Effector memory CD8-positive, alpha-beta T cell (primary cell): ENCODE measurements at regions not wholly inside any gene's neighbourhood (a gene's known extent, or its start where the extent isn't known, plus 50 kb on each side); places are given as distances from the start of the nearest gene placed in this dataset.

Source experiments
- ATAC-seq: fragments of 150-1000 bp; cut with Tn5 transposase; replicated peaks from 2 replicates; pipeline ENCODE4 v1.10.0; 2021; ENCODE audit warnings: mild to moderate bottlenecking, moderate library complexity
- DNase-seq, 3 experiments: peaks; one replicate each; pipeline ENCODE4 v3.0.0; 2021
- H3K27ac Mint-ChIP-seq, 2 donors: one replicate each; pipeline ENCODE4 v1.8.0; 2022; ENCODE audit warnings: mild to moderate bottlenecking in 2 of 2, mixed read lengths in 2 of 2, moderate library complexity in 2 of 2
- H3K27me3 Mint-ChIP-seq, 2 donors: one replicate each; pipeline ENCODE4 v1.8.0; 2022; ENCODE audit warnings: mixed read lengths in 2 of 2
- H3K36me3 Mint-ChIP-seq: one replicate; pipeline ENCODE4 v1.8.0; 2022; ENCODE audit warnings: mild to moderate bottlenecking, moderate library complexity, mixed read lengths; ENCODE audit not compliant: insufficient read depth
- H3K4me1 Mint-ChIP-seq, 2 donors: one replicate each; pipeline ENCODE4 v1.8.0; 2022; ENCODE audit warnings: low read depth in 2 of 2, mixed read lengths in 2 of 2
- H3K4me3 Mint-ChIP-seq, 2 donors: one replicate each; pipeline ENCODE4 v1.8.0; 2022; ENCODE audit warnings: mild to moderate bottlenecking in 2 of 2, mixed read lengths in 2 of 2, moderate library complexity in 2 of 2
- H3K9me3 Mint-ChIP-seq, 2 donors: one replicate each; pipeline ENCODE4 v1.8.0; 2022; ENCODE audit warnings: mixed read lengths in 2 of 2

DNA sequence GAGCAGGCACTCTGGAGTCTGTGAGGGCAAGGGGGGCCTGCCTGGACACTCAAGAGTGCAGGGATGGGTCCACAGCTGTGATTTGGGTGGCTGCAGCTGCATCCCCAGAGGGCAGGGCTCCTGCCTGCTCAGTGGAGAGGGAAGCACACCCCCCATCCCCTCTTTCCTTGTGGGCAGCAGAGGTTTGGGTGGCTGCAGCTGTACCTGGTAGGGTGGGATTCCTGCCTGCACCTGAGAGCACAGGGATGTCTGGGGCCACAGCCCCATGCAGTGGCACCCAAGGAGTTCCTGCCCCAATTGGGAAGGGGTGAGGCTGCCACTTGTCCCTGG, 605.4 kb upstream of the FAM174A start:
- no peak overlapping the region for H3K4me3 Mint-ChIP-seq
- H3K27me3 Mint-ChIP-seq: no peaks in the 10 kb centered on the region
- H3K4me1 Mint-ChIP-seq: no peaks in the 10 kb centered on the region
- H3K9me3 Mint-ChIP-seq: no peaks in the 10 kb centered on the region
- H3K36me3 Mint-ChIP-seq: no peaks in the 10 kb centered on the region
- DNase-seq (no peak), ATAC-seq (no peak)
- no peak overlapping the region for H3K27ac Mint-ChIP-seq

- Mint-ChIP-seq H3K9me3 (no peaks in the 10 kb centered on the region), H3K4me1 (no peaks in the 10 kb centered on the region), H3K36me3 (no peaks in the 10 kb centered on the region), H3K27me3 (no peaks in the 10 kb centered on the region), H3K27ac (no peak overlapping the region), H3K4me3 (no peak overlapping the region)
- ATAC-seq (no peak), DNase-seq (no peak)
Measured at GRCh38 chr5:99929067-99929805, 605.9 kb upstream of the FAM174A start.

DNA sequence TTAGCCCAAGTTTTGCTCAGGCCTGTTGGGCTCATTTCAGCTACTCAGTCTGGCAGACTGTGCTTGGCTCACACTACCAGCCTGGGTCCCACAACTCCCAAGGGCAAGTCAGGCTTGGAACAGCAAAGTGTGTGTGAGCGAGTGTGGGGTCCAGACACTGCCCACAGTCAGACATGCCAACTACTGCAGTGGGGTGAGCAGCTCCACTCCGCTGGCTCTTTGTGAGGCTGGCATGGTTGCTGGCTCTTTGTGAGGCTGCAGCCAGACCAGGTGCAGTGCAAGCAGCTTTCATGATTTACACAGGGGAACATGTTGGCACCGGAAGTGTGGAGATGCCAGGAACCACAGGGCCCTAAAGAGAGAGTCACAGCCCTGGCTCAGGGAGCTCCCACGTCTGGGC, 606.7 kb upstream of the FAM174A start:
- H3K9me3 Mint-ChIP-seq: no peaks in the 10 kb centered on the region
- no peak for ATAC-seq

GRCh38 chr5:99926463-99926862, 608.7 kb upstream of the FAM174A start:
- no peaks in the 10 kb centered on the region for H3K4me1 Mint-ChIP-seq
- no peak for DNase-seq
- no peak for ATAC-seq
- H3K36me3 Mint-ChIP-seq: no peaks in the 10 kb centered on the region
- no peak overlapping the region for H3K4me3 Mint-ChIP-seq
- no peak overlapping the region for H3K27ac Mint-ChIP-seq
- H3K27me3 Mint-ChIP-seq: no peaks in the 10 kb centered on the region
- no peaks in the 10 kb centered on the region for H3K9me3 Mint-ChIP-seq

More for the DNA sequence above, 606.7 kb upstream of the FAM174A start:
- Mint-ChIP-seq H3K4me1 (no peaks in the 10 kb centered on the region), H3K36me3 (no peaks in the 10 kb centered on the region), H3K27me3 (no peaks in the 10 kb centered on the region), H3K4me3 (no peak overlapping the region), H3K27ac (no peak overlapping the region)
- no peak for DNase-seq

GRCh38 chr5:99922386-99922785, 612.8 kb upstream of the FAM174A start:
- H3K4me1 Mint-ChIP-seq: no peaks in the 10 kb centered on the region

DNA sequence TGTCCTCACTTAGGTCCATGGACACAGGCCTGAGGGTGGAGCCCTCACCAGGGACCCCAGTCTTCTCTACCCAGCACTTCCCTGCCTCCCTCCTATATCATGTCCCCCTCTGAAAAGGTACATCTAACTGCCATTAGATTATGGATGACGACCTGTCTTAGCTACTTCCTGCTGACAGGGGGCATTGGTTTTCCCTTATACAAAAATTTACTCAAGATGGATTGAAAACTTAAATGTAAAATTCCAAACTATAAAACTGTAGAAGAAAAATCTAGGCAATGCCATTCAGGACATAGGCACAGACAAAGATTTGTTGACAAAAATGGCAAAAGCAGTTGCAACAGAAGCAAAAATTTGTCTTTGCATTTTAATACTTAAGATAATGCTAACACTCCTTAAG, 623.2 kb upstream of the FAM174A start:
- Mint-ChIP-seq H3K4me3 (no peak overlapping the region), H3K27me3 (no peaks in the 10 kb centered on the region)

More at GRCh38 chr5:99922386-99922785, 612.8 kb upstream of the FAM174A start:
- Mint-ChIP-seq H3K27me3 (no peaks in the 10 kb centered on the region), H3K36me3 (no peaks in the 10 kb centered on the region), H3K27ac (no peak overlapping the region), H3K9me3 (no peaks in the 10 kb centered on the region), H3K4me3 (no peak overlapping the region)
- no peak for ATAC-seq
- no peak for DNase-seq

GRCh38 chr5:99906776-99907175, 628.4 kb upstream of the FAM174A start:
- no peak overlapping the region for H3K27ac Mint-ChIP-seq
- peaks cover 6 to 9% of the 10 kb centered on the region in 2 donors for H3K9me3 Mint-ChIP-seq
- DNase-seq (no peak), ATAC-seq (no peak)
- no peaks in the 10 kb centered on the region for H3K4me1 Mint-ChIP-seq
- no peaks in the 10 kb centered on the region for H3K36me3 Mint-ChIP-seq
- no peaks in the 10 kb centered on the region for H3K27me3 Mint-ChIP-seq
- no peak overlapping the region for H3K4me3 Mint-ChIP-seq

More for the DNA sequence above, 623.2 kb upstream of the FAM174A start:
- Mint-ChIP-seq H3K27ac (no peak overlapping the region), H3K36me3 (no peaks in the 10 kb centered on the region), H3K9me3 (peaks cover 0 to 11% of the 10 kb centered on the region in 2 donors), H3K4me1 (no peaks in the 10 kb centered on the region)
- ATAC-seq (no peak), DNase-seq (no peak)

DNA sequence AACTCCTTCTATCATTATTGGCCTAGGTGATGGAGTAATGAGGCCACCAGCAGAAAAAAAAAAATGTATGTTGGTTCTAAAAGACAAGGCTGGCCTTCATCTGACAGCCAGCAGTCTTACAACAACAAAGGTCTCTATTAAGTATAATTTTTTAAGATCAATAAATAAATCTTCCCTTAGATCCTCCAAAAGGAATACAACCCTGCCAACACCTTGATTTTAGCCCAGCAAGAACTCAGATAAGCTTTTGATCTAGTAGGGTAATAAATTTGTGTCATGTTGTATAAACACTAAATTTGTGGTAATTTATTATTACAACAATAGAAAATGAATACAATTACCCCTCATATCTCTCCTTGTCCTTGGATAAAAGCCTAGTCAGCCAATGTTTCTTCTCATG, 633.2 kb upstream of the FAM174A start:
- Mint-ChIP-seq H3K4me3 (no peak overlapping the region), H3K27ac (no peak overlapping the region), H3K9me3 (peaks cover 2 to 6% of the 10 kb centered on the region in 2 donors), H3K36me3 (no peaks in the 10 kb centered on the region), H3K4me1 (no peaks in the 10 kb centered on the region), H3K27me3 (no peaks in the 10 kb centered on the region)
- DNase-seq (no peak), ATAC-seq (no peak)

DNA sequence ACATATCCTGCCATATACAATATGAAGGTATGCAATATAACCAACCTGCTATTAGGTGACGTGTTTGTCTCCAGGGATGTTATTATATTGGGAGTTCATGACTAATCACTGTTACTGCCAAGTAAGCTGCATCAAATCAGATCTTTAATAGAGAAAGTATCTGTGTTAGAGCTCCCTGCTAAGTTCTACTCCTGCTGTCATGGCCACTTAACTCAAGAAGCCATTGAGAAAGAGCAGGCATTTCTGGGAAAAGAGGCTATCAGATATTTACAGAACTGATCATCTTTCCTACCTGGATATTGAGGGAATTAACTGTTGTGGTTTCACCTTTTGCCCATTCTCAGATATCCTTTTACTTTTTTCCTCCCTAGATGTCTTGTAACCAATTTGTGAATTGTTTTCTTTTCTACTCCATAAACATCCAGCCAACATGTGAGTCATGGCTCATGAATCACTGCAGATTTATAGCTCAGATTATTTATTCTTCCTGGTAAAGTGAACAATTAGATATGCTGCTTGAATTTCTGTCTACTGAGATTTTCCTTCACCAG, 634.8 kb upstream of the FAM174A start:
- peaks cover 2 to 6% of the 10 kb centered on the region in 2 donors for H3K9me3 Mint-ChIP-seq
- H3K4me1 Mint-ChIP-seq: no peaks in the 10 kb centered on the region
- DNase-seq: no peak
- no peak overlapping the region for H3K27ac Mint-ChIP-seq
- H3K27me3 Mint-ChIP-seq: no peaks in the 10 kb centered on the region
- no peak overlapping the region for H3K4me3 Mint-ChIP-seq
- ATAC-seq: no peak
- H3K36me3 Mint-ChIP-seq: no peaks in the 10 kb centered on the region

GRCh38 chr5:99879791-99880511, 655.2 kb upstream of the FAM174A start:
- Mint-ChIP-seq H3K27ac (no peak overlapping the region), H3K9me3 (peaks cover 0 to 8% of the 10 kb centered on the region in 2 donors), H3K27me3 (no peaks in the 10 kb centered on the region), H3K36me3 (no peaks in the 10 kb centered on the region), H3K4me3 (no peak overlapping the region), H3K4me1 (no peaks in the 10 kb centered on the region)
- DNase-seq (no peak), ATAC-seq (no peak)

GRCh38 chr5:99878830-99879229, 656.3 kb upstream of the FAM174A start:
- ATAC-seq (no peak), DNase-seq (no peak)
- Mint-ChIP-seq H3K36me3 (no peaks in the 10 kb centered on the region), H3K27me3 (no peaks in the 10 kb centered on the region), H3K4me1 (no peaks in the 10 kb centered on the region), H3K4me3 (no peak overlapping the region), H3K9me3 (peaks cover 0 to 8% of the 10 kb centered on the region in 2 donors), H3K27ac (no peak overlapping the region)

DNA sequence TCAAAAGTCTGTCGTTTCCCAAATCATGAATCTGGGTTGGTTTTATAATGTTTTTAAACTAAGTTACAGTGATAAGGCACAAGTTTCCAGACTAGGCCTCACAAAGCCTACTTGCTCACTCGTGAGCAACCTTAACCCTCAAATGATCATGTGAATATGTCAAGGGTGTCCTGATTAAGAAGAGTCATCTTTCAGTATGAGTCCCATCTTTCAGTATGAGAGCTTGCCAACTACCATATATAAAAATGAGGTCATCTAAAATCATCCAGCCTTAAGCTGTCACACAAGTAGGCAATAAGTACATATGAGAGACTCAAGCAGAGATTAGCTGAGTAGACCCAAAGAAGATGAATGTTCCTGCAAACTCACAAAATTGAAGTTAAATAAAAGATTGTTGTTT, 668.4 kb upstream of the FAM174A start:
- H3K36me3 Mint-ChIP-seq: no peaks in the 10 kb centered on the region
- no peak overlapping the region for H3K4me3 Mint-ChIP-seq
- ATAC-seq (no peak), DNase-seq (no peak)
- H3K27ac Mint-ChIP-seq: no peak overlapping the region
- peaks cover 8 to 14% of the 10 kb centered on the region in 2 donors for H3K9me3 Mint-ChIP-seq
- no peaks in the 10 kb centered on the region for H3K27me3 Mint-ChIP-seq
- H3K4me1 Mint-ChIP-seq: no peaks in the 10 kb centered on the region

DNA sequence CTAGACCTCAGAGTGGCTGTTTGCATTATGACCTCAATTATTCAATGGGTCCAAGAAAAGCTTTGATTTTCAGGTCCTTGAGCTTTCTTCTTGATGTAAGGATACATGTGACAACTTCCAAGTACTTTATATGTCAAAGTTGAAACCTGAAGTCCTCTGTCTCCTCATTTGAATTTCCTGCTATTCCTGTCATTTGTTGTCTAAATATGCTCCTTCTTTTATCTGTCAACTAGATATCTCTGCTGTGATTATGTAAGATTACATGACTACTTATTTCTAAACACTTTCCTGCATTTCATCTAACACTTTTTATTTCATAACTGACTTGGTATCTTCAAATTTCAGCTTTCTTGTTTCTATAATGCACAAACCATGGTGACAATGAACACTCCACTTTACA, 670.0 kb upstream of the FAM174A start:
- peaks cover 8 to 14% of the 10 kb centered on the region in 2 donors for H3K9me3 Mint-ChIP-seq
- no peaks in the 10 kb centered on the region for H3K36me3 Mint-ChIP-seq
- H3K4me3 Mint-ChIP-seq: no peak overlapping the region
- H3K27me3 Mint-ChIP-seq: no peaks in the 10 kb centered on the region
- H3K4me1 Mint-ChIP-seq: no peaks in the 10 kb centered on the region
- DNase-seq (no peak), ATAC-seq (no peak)
- H3K27ac Mint-ChIP-seq: no peak overlapping the region

DNA sequence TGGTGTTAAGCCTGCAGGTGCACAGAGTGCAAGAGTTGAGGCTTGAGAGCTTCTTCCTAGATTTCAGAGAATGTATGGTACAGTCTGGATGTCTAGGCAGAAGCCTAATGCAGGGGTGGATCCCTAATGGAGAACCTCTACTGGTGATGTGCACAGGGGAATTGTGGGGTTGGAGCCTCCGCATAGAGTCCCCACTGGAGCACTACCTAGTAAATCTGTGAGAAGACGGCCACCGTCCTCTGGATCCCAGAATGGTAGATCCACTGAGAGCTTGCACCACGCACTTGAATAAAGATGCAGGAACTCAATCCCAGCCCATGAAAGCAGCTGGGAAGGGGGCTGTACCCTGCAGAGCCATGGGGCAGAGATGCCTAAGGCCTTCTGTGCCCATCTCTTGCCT, 699.4 kb upstream of the FAM174A start:
- Mint-ChIP-seq H3K27me3 (no peaks in the 10 kb centered on the region), H3K27ac (no peak overlapping the region), H3K4me1 (no peaks in the 10 kb centered on the region), H3K36me3 (no peaks in the 10 kb centered on the region), H3K4me3 (no peak overlapping the region), H3K9me3 (peaks cover 0 to 6% of the 10 kb centered on the region in 2 donors)
- DNase-seq: no peak
- ATAC-seq: no peak
